ENCODE measurements at regions not wholly inside any gene's neighbourhood (a gene's known extent, or its start where the extent isn't known, plus 50 kb on each side); places are given as distances from the start of the nearest gene placed in this dataset.
A peak's percentile ranks its signal among the peaks of the same experiment; 100 is the strongest.

DNA sequence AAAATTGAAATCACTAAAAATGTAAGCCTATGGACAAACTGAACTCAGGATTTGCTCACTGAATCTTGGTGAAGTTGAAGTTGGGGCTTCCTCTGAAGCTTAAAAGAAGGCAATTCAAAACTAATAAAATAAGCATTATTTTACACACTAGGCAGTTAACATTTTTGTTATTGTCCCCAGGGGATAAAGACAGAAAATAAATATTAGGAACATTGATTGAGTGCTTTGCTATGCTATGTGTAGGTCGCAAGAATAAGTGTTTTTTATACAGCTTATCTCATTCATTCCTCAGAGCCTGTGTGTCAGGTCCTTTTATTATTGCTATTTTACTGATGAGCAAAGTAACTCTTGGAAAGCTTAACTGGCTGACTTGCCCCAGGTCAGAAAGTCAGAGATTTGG, 82.2 kb downstream of the ZNF608 start:
- DNase-seq (ENCODE audit: low read depth): no peak

DNA sequence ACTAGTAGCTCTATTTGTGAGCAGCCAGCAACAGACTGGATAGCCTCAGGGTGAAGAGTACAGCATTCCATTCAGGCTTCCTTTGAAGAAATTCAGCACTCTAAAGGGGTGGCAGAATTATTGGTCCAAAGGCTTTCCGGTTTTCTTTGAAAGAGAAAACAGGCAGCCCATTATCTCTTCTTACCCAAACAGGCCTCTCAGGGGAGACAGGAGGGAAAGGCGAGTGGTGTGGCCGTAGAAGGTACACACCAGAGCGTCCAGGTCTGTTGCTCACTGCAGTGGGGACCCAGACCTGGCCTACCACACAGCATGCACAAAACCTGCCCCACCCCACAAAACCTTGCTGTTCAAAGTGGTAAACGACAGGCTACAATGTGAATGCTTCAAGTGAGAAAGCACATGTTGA, 83.3 kb downstream of the ZNF608 start:
- no peak for DNase-seq (ENCODE audit: low read depth)

DNA sequence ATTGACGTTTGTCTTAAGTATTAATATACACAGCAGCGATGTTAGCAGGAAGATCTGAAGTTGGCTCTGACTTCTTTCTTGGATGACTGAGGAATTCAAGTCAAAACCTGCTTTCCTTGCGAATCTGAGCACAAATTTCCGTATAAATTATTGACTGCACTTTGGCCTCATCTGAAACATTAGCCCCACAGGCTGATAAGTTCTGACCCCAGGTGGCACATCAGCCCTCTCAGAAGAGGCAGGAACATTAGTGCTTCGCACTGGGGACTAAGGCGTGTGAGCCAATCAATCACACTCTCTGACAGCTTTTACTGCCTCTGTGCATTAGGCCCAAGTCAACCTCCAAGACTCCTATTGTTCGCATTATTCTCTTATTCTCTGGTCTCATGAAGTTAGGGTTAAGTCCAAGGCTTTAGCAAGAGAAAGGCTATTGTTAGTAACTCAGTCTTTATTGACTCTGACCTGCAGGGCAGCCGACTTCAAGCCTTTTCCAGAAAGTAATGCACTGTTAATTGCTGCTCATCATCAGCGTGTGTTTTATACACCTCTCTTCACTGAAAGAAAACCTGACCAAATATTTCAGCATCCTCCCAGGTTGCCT, 84.2 kb downstream of the ZNF608 start:
- no peak for DNase-seq (ENCODE audit: low read depth)

DNA sequence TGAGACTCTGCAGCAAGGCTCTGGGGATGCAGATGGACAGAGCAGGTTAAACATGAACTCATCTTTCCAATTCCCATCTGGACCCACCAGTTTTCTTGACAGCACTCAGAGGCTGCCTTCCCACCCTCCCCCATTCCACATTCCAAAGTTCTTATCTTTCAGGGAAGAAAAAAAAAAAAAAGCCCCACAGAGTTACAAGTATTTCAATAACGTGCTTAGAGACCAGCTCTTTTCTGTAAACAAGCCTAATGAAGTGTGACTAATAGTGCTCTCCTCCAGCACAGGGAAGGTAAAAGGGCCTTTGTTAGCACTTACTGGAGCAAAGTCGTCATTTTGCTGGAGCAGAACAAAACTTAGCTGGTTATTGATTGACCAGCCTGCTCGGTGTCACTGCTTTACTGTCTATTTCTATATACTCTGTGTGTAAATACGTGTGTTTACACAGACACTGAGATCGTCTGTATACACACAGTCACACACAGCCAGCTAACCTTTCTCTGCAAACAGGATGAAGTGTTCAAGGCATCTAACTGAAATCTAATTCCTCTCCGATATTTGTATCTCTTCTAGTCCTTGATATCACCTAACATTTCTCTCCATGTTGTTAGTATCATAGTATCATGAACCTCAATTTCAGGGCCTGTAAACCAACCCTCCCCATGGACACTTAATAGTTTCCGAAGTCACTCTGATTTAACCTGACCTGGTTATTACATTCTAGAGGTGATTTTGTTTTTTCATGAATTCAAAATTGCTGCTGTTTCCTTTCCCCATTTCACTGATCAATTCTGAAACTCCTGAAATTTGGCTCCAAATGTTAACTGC, 84.9 kb downstream of the ZNF608 start:
- DNase-seq (ENCODE audit: low read depth): peak; percentile 73

DNA sequence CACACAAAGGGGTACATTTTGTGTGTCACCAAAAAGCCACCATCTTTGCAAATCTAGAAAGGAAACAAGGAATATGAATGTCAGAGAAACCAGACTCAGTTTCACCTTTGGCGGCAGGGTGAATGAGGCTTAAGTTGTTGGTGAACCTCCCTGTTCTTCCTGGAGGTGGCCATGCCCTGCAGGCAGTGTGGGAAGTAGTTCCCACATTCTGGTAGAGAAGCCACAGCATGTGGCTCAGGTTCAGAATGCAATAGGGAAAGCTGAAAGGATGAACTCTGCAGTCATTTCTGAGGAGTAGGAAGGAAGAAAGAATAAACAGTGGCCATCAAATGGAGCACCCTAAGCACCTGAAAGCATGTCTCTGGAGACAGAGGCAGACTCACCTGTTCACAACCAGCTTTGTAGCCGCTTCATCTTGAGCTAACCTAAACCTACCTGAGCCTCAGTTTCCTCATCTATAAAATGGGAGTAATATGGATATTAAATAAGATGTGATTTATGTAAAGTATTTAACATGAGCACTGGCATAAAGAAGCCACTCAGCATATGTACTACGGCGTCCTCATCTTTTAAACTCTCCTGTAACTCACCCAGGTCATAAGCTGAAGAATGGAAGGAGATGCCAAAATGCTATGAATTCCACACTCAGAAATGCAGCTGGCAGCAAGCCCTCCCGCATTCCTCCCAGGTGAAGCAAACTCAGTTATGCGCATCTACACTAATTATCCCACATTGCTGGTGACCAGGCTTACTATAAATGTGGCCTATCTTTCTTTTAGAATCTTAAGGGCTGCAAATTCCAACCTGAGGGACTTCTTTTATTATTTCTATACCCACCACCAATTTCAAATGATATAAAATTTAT, 86.0 kb downstream of the ZNF608 start:
- DNase-seq (ENCODE audit: low read depth): no peak

- DNase-seq (ENCODE audit: low read depth): no peak
Observed at GRCh38 chr5:124659798-124660197, 86.6 kb downstream of the ZNF608 start.

DNA sequence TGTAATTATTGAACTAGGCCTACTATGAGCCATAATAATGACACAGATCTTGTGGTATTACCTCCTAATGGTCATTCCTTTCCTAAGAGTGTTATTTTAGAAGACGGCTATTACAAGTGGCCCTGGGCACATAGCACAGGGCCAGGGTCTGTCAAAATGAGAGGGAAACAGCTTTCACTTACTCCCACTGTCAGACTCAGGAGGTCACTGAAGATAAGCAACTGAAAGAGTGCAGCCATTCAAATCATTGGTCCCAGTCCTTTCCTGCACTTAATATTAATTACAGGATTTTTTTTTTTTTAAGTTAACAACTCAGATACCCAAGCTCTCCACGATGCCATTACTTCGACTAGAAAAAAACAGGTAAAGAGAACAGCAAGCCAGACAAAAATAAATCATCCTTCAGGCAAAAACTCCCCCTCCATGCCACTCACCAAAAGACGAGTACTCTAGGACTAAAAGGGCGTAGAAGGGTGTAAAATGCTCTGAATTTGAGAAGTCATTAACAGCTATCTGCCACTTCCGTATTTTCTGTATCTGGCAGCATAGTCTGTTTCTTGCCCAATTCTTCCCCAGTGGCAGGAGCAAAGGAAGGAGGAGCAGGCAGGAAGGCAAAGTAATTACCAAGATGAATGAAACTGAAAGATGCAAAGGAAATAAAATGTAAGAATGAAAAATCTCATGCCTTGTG, 87.4 kb downstream of the ZNF608 start:
- DNase-seq (ENCODE audit: low read depth): no peak

GRCh38 chr5:124655921-124656511, 90.4 kb downstream of the ZNF608 start:
- DNase-seq (ENCODE audit: low read depth): peak; percentile 65

- no peak for DNase-seq (ENCODE audit: low read depth)
Observed at GRCh38 chr5:124655251-124655917, 91.1 kb downstream of the ZNF608 start.

DNA sequence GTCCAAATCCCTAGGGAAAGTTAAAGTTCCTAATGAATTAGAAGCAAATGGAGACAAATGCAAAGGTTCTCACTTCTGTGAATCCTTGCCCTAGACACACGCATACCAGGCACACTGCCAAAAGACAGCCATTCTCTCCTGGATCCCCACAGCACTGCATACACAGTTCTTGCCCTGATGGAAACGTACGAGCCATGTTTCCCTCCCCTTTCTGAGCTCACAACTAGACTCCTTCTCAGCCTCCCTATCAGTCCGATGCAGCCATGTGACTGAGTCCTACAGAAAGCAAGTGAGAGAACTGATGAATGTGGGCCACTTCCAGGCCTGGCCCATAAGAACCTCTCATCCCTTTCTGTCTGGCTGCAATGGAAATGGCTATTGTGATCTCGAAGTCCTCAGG, 92.0 kb downstream of the ZNF608 start:
- no peak for DNase-seq (ENCODE audit: low read depth)

GRCh38 chr5:124653666-124654065, 92.8 kb downstream of the ZNF608 start:
- no peak for DNase-seq (ENCODE audit: low read depth)

GRCh38 chr5:124652892-124653441, 93.5 kb downstream of the ZNF608 start:
- no peak for DNase-seq (ENCODE audit: low read depth)

DNA sequence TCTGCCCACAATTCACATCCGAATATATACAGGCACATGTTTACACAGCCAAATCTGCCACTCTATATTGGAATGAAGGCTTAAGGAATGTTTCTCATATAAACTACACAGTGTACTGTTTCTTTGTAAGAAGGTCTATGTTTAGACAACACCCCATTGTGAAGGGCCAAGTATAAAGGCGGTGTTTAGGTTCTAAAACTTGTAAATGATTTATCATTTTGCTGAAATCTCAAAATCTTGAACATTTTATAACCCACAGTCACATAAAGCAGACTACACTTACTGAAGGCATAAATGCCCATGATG, 94.0 kb downstream of the ZNF608 start:
- DNase-seq (ENCODE audit: low read depth): no peak

- DNase-seq (ENCODE audit: low read depth): peak; percentile 86
Observed at GRCh38 chr5:124651663-124652513, 94.6 kb downstream of the ZNF608 start.

DNA sequence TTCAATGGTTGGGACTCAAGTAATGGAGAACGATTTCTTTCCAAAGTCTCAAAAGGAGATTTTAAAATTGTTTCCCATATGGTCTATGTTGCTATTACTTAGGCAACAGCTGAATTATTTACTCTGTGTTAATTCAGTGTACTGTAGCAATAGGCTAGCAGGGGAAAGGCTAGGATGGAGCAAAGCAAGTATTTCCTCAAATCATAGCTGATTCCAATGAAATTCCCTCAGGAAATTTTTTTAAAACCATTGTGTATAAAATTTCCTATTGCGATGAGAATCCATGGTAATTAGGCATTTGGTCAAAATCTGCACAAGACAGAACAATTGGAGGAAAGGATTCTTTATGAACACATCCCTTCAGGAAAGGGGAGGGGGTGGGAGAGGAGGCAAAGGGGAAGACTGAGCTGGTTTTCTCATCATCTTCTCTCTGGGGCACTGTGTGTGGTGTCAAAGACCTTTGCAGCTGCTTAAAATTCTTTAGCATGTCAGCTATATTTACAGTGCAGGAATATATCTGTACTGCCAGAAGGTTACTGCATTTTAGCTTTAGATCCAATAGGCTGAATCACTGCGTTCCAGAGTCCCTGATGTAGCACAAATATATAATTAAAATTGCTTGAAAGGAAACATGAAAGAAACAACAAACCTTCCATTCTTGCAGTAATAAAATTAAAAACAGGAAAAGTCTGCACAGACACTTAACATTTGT, 95.3 kb downstream of the ZNF608 start:
- DNase-seq (ENCODE audit: low read depth): peak; percentile 54

DNA sequence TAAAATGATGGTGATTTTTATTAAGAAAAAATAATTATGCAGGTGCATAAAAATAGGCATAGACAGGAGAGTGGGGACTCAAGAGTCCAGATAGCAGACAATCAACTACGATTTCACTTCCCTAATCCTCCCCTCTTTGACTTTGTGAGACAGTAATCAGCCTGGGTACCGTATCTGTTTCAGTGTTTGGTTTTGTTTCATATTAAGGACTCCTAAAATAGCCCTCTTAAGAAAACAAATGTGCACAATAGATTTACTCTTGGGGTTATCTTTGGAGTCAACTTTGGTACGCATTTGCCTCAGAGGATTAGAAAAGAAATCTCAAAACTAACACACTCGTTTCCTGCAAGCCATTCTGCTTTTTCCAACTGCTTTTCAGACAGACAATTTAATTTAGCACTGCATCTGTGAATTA, 96.3 kb downstream of the ZNF608 start:
- peak; percentile 70 for DNase-seq (ENCODE audit: low read depth)

- DNase-seq (ENCODE audit: low read depth): peak; percentile 94
Observed at GRCh38 chr5:124649491-124650146, 96.8 kb downstream of the ZNF608 start.

GRCh38 chr5:124648902-124649467, 97.5 kb downstream of the ZNF608 start:
- DNase-seq (ENCODE audit: low read depth): no peak
